ENCODE measurements at regions not wholly inside any gene's neighbourhood (a gene's known extent, or its start where the extent isn't known, plus 50 kb on each side); places are given as distances from the start of the nearest gene placed in this dataset.

- DNase-seq, result no peak
Measured at GRCh38 chr16:85348065-85348840, 236.0 kb upstream of the CIBAR2 start.

- no peak for DNase-seq
Measured at GRCh38 chr16:85348911-85349334, 236.7 kb upstream of the CIBAR2 start.

GRCh38 chr16:85349365-85350145 lies 237.3 kb upstream of the CIBAR2 start:
- DNase-seq, result no peak

- DNase-seq, result no peak
Measured at GRCh38 chr16:85350146-85350728, 238.0 kb upstream of the CIBAR2 start.

GRCh38 chr16:85350973-85351372 lies 238.7 kb upstream of the CIBAR2 start:
- DNase-seq, result no peak

GRCh38 chr16:85353013-85353412 lies 240.7 kb upstream of the CIBAR2 start:
- no peak for DNase-seq

GRCh38 chr16:85353839-85354685 lies 241.8 kb upstream of the CIBAR2 start:
- no peak for DNase-seq

- DNase-seq, result no peak
Measured at GRCh38 chr16:85354686-85355514, 242.6 kb upstream of the CIBAR2 start.

GRCh38 chr16:85355515-85355837 lies 243.2 kb upstream of the CIBAR2 start:
- DNase-seq, result no peak

- no peak for DNase-seq
Measured at GRCh38 chr16:85356157-85356556, 243.9 kb upstream of the CIBAR2 start.

GRCh38 chr16:85357323-85357722 lies 245.1 kb upstream of the CIBAR2 start:
- no peak for DNase-seq

GRCh38 chr16:85357924-85358505 lies 245.7 kb upstream of the CIBAR2 start:
- DNase-seq, result no peak

GRCh38 chr16:85358704-85359146 lies 246.5 kb upstream of the CIBAR2 start:
- no peak for DNase-seq

- DNase-seq, result no peak
Measured at GRCh38 chr16:85359147-85359822, 247.0 kb upstream of the CIBAR2 start.

GRCh38 chr16:85360323-85361277 lies 248.3 kb upstream of the CIBAR2 start:
- no peak for DNase-seq

- DNase-seq, result no peak
Measured at GRCh38 chr16:85361441-85362118, 249.3 kb upstream of the CIBAR2 start.

- no peak for DNase-seq
Measured at GRCh38 chr16:85362443-85362842, 250.2 kb upstream of the CIBAR2 start.

GRCh38 chr16:85363427-85363826 lies 249.7 kb upstream of the GSE1 start:
- no peak for DNase-seq

GRCh38 chr16:85363881-85364280 lies 249.2 kb upstream of the GSE1 start:
- no peak for DNase-seq

Data from CD4-positive, alpha-beta T cell treated with Interleukin-10 for 1 hour (primary cell).